ENCODE measurements at regions not wholly inside any gene's neighbourhood (a gene's known extent, or its start where the extent isn't known, plus 50 kb on each side); places are given as distances from the start of the nearest gene placed in this dataset.

- Histone ChIP-seq H3K9ac (replicated peaks; ENCODE audit: extremely low read depth, insufficient read depth, low read length) (no peak overlapping the region), H3K9me1 (replicated peaks; ENCODE audit: control insufficient read depth, extremely low read depth, insufficient read depth, low read length) (no peaks in the 10 kb centered on the region), H3K4me1 (ENCODE audit: control insufficient read depth, extremely low read depth, insufficient read depth, low read length) (no peaks in the 10 kb centered on the region), H3K79me2 (ENCODE audit: control insufficient read depth, insufficient read depth, low read length) (no peaks in the 10 kb centered on the region), H3K4me3 (replicated peaks in 1 of 3; ENCODE audit: insufficient read depth in 1 of 3, low read depth in 1 of 3, low read length in 3 of 3) (no peak overlapping the region), H4K20me1 (replicated peaks; ENCODE audit: control insufficient read depth, extremely low read depth, insufficient read depth, low read length) (no peaks in the 10 kb centered on the region), H2AFZ (ENCODE audit: low read depth, low read length) (no peak overlapping the region), H3K27ac (ENCODE audit: insufficient read depth, low read depth, low read length) (no peak overlapping the region), H3K9me3 (replicated peaks; ENCODE audit: control insufficient read depth, insufficient read depth, low read length) (peaks cover 6% of the 10 kb centered on the region), H3K27me3 (ENCODE audit: control insufficient read depth in 2 of 2, insufficient read depth in 2 of 2, low read length in 2 of 2) (no peaks in the 10 kb centered on the region), H3K4me2 (ENCODE audit: insufficient read depth, low read length) (no peak overlapping the region), H3K36me3 (ENCODE audit: control insufficient read depth in 2 of 2, extremely low read depth in 1 of 2, insufficient read depth in 2 of 2, low read length in 2 of 2) (no peaks in the 10 kb centered on the region)
- POLR2A ChIA-PET, result no interaction called here
- dilution Hi-C loops (cut with MboI; ENCODE audit: extremely low pct_ligation_motif_present, low sequenced_read_pairs) (no loop called here), intact Hi-C loops (cut with micrococcal nuclease) (no loop called here)
- TF ChIP-seq EZH2 (IDR thresholded peaks at IDR 0.05; ENCODE audit: borderline replicate concordance, low read depth, low read length, severe bottlenecking), result no peak
- TF ChIP-seq, protein P1, sequence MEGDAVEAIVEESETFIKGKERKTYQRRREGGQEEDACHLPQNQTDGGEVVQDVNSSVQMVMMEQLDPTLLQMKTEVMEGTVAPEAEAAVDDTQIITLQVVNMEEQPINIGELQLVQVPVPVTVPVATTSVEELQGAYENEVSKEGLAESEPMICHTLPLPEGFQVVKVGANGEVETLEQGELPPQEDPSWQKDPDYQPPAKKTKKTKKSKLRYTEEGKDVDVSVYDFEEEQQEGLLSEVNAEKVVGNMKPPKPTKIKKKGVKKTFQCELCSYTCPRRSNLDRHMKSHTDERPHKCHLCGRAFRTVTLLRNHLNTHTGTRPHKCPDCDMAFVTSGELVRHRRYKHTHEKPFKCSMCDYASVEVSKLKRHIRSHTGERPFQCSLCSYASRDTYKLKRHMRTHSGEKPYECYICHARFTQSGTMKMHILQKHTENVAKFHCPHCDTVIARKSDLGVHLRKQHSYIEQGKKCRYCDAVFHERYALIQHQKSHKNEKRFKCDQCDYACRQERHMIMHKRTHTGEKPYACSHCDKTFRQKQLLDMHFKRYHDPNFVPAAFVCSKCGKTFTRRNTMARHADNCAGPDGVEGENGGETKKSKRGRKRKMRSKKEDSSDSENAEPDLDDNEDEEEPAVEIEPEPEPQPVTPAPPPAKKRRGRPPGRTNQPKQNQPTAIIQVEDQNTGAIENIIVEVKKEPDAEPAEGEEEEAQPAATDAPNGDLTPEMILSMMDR (IDR thresholded peaks at IDR 0.05; ENCODE audit: extremely low read depth in 1 of 2, insufficient read depth in 1 of 2, low read depth in 1 of 2, low read length in 2 of 2), result no peak
- no peak for TF ChIP-seq FOS (IDR thresholded peaks at IDR 0.05; ENCODE audit: borderline replicate concordance, insufficient read depth, low read length)
- TF ChIP-seq POLR2A (IDR thresholded peaks at IDR 0.05; ENCODE audit: low read depth, low read length), result no peak
- TF ChIP-seq POLR2AphosphoS5 (IDR thresholded peaks at IDR 0.05; ENCODE audit: insufficient read depth, low read depth, low read length), result no peak
- TF ChIP-seq MAX (IDR thresholded peaks at IDR 0.05; ENCODE audit: insufficient read depth, insufficient read length), result no peak
- no peak for TF ChIP-seq JUN (IDR thresholded peaks at IDR 0.05; ENCODE audit: borderline replicate concordance, insufficient read depth, insufficient read length, low read depth)
- no peak for TF ChIP-seq MYC (IDR thresholded peaks at IDR 0.05; ENCODE audit: low read depth, low read length)
- no peak for TF ChIP-seq GATA2 (IDR thresholded peaks at IDR 0.05; ENCODE audit: insufficient read depth, insufficient read length, low read depth, low read length)
- BruUV-seq (replicated peaks), result no TSS peak
- CTCF ChIA-PET, result no interaction called here
- FAIRE-seq (no peak), DNase-seq (ENCODE audit: low read depth, low spot score) (no peak)
Measured at GRCh38 chr22:34210301-34210700, 290.0 kb upstream of the LARGE1 start.

Measured in endothelial cell of umbilical vein (primary cell).